Activated T-cell treated with anti-CD3 and anti-CD28 coated beads, Interleukin-2, amount 50 U/mL, for 24 hours (primary cell): ENCODE measurements at regions not wholly inside any gene's neighbourhood (a gene's known extent, or its start where the extent isn't known, plus 50 kb on each side); places are given as distances from the start of the nearest gene placed in this dataset.

Source experiments
- DNase-seq: peaks from one replicate; pipeline ENCODE4 v3.0.0-alpha.2; 2020
- H3K27ac Mint-ChIP-seq: 2 replicates; pipeline ENCODE4 v1.8.0; 2020; ENCODE audit warnings: mild to moderate bottlenecking, mixed read lengths
- H3K27me3 Mint-ChIP-seq: 2 replicates; pipeline ENCODE4 v1.8.0; 2020; ENCODE audit warnings: mixed read lengths
- H3K36me3 Mint-ChIP-seq: 2 replicates; pipeline ENCODE4 v1.8.0; 2020; ENCODE audit warnings: low read depth, mixed read lengths
- H3K4me1 Mint-ChIP-seq: 2 replicates; pipeline ENCODE4 v1.8.0; 2020; ENCODE audit warnings: low read depth, mixed read lengths
- H3K4me3 Mint-ChIP-seq: 2 replicates; pipeline ENCODE4 v1.8.0; 2020; ENCODE audit warnings: mild to moderate bottlenecking, moderate library complexity, mixed read lengths
- H3K9me3 Mint-ChIP-seq: 2 replicates; pipeline ENCODE4 v1.8.0; 2020; ENCODE audit warnings: mixed read lengths

- H3K27me3 Mint-ChIP-seq: no peaks in the 10 kb centered on the region
These were observed 294.5 kb upstream of the NT5C1B start for GRCh38 chr2:18883616-18884456.

GRCh38 chr2:18871430-18871829, 282.1 kb upstream of the NT5C1B start:
- no peaks in the 10 kb centered on the region for H3K36me3 Mint-ChIP-seq
- no peak overlapping the region for H3K4me3 Mint-ChIP-seq
- no peaks in the 10 kb centered on the region for H3K27me3 Mint-ChIP-seq
- H3K4me1 Mint-ChIP-seq: no peaks in the 10 kb centered on the region
- H3K27ac Mint-ChIP-seq: no peak overlapping the region
- peaks cover 8% of the 10 kb centered on the region for H3K9me3 Mint-ChIP-seq
- no peak for DNase-seq

More at GRCh38 chr2:18883616-18884456, 294.5 kb upstream of the NT5C1B start:
- H3K36me3 Mint-ChIP-seq: no peaks in the 10 kb centered on the region
- no peaks in the 10 kb centered on the region for H3K9me3 Mint-ChIP-seq
- H3K4me3 Mint-ChIP-seq: no peak overlapping the region
- no peak for DNase-seq
- H3K27ac Mint-ChIP-seq: no peak overlapping the region
- no peaks in the 10 kb centered on the region for H3K4me1 Mint-ChIP-seq

GRCh38 chr2:18870307-18870706, 280.9 kb upstream of the NT5C1B start:
- H3K4me3 Mint-ChIP-seq: no peak overlapping the region
- H3K9me3 Mint-ChIP-seq: peaks cover 8% of the 10 kb centered on the region
- no peaks in the 10 kb centered on the region for H3K4me1 Mint-ChIP-seq
- no peak for DNase-seq
- H3K36me3 Mint-ChIP-seq: no peaks in the 10 kb centered on the region
- H3K27me3 Mint-ChIP-seq: no peaks in the 10 kb centered on the region
- no peak overlapping the region for H3K27ac Mint-ChIP-seq

GRCh38 chr2:18861951-18862350, 272.6 kb upstream of the NT5C1B start:
- Mint-ChIP-seq H3K36me3 (no peaks in the 10 kb centered on the region), H3K4me3 (no peak overlapping the region), H3K9me3 (peaks cover 6% of the 10 kb centered on the region), H3K27ac (no peak overlapping the region), H3K27me3 (no peaks in the 10 kb centered on the region), H3K4me1 (no peaks in the 10 kb centered on the region)
- DNase-seq: no peak

GRCh38 chr2:18860179-18860578, 270.8 kb upstream of the NT5C1B start:
- DNase-seq: no peak
- Mint-ChIP-seq H3K4me1 (no peaks in the 10 kb centered on the region), H3K36me3 (no peaks in the 10 kb centered on the region), H3K4me3 (no peak overlapping the region), H3K9me3 (peaks cover 4% of the 10 kb centered on the region), H3K27ac (no peak overlapping the region), H3K27me3 (no peaks in the 10 kb centered on the region)

- no peak overlapping the region for H3K27ac Mint-ChIP-seq
- no peaks in the 10 kb centered on the region for H3K36me3 Mint-ChIP-seq
- no peak overlapping the region for H3K4me3 Mint-ChIP-seq
- H3K27me3 Mint-ChIP-seq: no peaks in the 10 kb centered on the region
- H3K9me3 Mint-ChIP-seq: peaks cover 2% of the 10 kb centered on the region
- H3K4me1 Mint-ChIP-seq: no peaks in the 10 kb centered on the region
- DNase-seq: no peak
These were observed 267.4 kb upstream of the NT5C1B start for GRCh38 chr2:18856765-18857164.

- no peaks in the 10 kb centered on the region for H3K4me1 Mint-ChIP-seq
- H3K4me3 Mint-ChIP-seq: no peak overlapping the region
- H3K9me3 Mint-ChIP-seq: peaks cover 2% of the 10 kb centered on the region
- H3K27ac Mint-ChIP-seq: no peak overlapping the region
- no peak for DNase-seq
- no peaks in the 10 kb centered on the region for H3K27me3 Mint-ChIP-seq
- H3K36me3 Mint-ChIP-seq: no peaks in the 10 kb centered on the region
These were observed 265.7 kb upstream of the NT5C1B start for GRCh38 chr2:18855027-18855426.

GRCh38 chr2:18849841-18850578, 260.6 kb upstream of the NT5C1B start:
- no peak for DNase-seq
- H3K27ac Mint-ChIP-seq: no peak overlapping the region
- no peak overlapping the region for H3K4me3 Mint-ChIP-seq
- no peaks in the 10 kb centered on the region for H3K4me1 Mint-ChIP-seq
- no peaks in the 10 kb centered on the region for H3K27me3 Mint-ChIP-seq
- no peaks in the 10 kb centered on the region for H3K9me3 Mint-ChIP-seq
- no peaks in the 10 kb centered on the region for H3K36me3 Mint-ChIP-seq

- no peak overlapping the region for H3K4me3 Mint-ChIP-seq
- no peak for DNase-seq
- no peaks in the 10 kb centered on the region for H3K27me3 Mint-ChIP-seq
- no peaks in the 10 kb centered on the region for H3K4me1 Mint-ChIP-seq
- no peaks in the 10 kb centered on the region for H3K9me3 Mint-ChIP-seq
- no peaks in the 10 kb centered on the region for H3K36me3 Mint-ChIP-seq
- H3K27ac Mint-ChIP-seq: no peak overlapping the region
These were observed 259.3 kb upstream of the NT5C1B start for GRCh38 chr2:18848646-18849045.

- Mint-ChIP-seq H3K36me3 (no peaks in the 10 kb centered on the region), H3K4me3 (no peak overlapping the region), H3K27me3 (no peaks in the 10 kb centered on the region), H3K27ac (no peak overlapping the region), H3K4me1 (no peaks in the 10 kb centered on the region), H3K9me3 (no peaks in the 10 kb centered on the region)
- no peak for DNase-seq
These were observed 256.6 kb upstream of the NT5C1B start for GRCh38 chr2:18845854-18846445.

GRCh38 chr2:18842836-18843235, 253.5 kb upstream of the NT5C1B start:
- H3K27me3 Mint-ChIP-seq: no peaks in the 10 kb centered on the region
- H3K27ac Mint-ChIP-seq: no peak overlapping the region
- no peak for DNase-seq
- no peak overlapping the region for H3K4me3 Mint-ChIP-seq
- no peaks in the 10 kb centered on the region for H3K36me3 Mint-ChIP-seq
- no peaks in the 10 kb centered on the region for H3K4me1 Mint-ChIP-seq
- no peaks in the 10 kb centered on the region for H3K9me3 Mint-ChIP-seq

GRCh38 chr2:18841248-18842150, 252.1 kb upstream of the NT5C1B start:
- H3K27me3 Mint-ChIP-seq: no peaks in the 10 kb centered on the region
- no peaks in the 10 kb centered on the region for H3K9me3 Mint-ChIP-seq
- no peaks in the 10 kb centered on the region for H3K36me3 Mint-ChIP-seq
- H3K4me1 Mint-ChIP-seq: no peaks in the 10 kb centered on the region
- DNase-seq: no peak
- no peak overlapping the region for H3K27ac Mint-ChIP-seq
- H3K4me3 Mint-ChIP-seq: no peak overlapping the region

GRCh38 chr2:18837240-18837639, 247.9 kb upstream of the NT5C1B start:
- no peak for DNase-seq

GRCh38 chr2:18836436-18836835, 247.1 kb upstream of the NT5C1B start:
- Mint-ChIP-seq H3K27me3 (no peaks in the 10 kb centered on the region), H3K4me3 (no peak overlapping the region)

More at GRCh38 chr2:18837240-18837639, 247.9 kb upstream of the NT5C1B start:
- Mint-ChIP-seq H3K27ac (no peak overlapping the region), H3K27me3 (no peaks in the 10 kb centered on the region), H3K9me3 (no peaks in the 10 kb centered on the region), H3K36me3 (no peaks in the 10 kb centered on the region), H3K4me1 (no peaks in the 10 kb centered on the region), H3K4me3 (no peak overlapping the region)

More at GRCh38 chr2:18836436-18836835, 247.1 kb upstream of the NT5C1B start:
- Mint-ChIP-seq H3K36me3 (no peaks in the 10 kb centered on the region), H3K27ac (no peak overlapping the region), H3K4me1 (no peaks in the 10 kb centered on the region), H3K9me3 (no peaks in the 10 kb centered on the region)
- no peak for DNase-seq
